Prostate gland (tissue), 2 donors: ENCODE measurements at regions not wholly inside any gene's neighbourhood (a gene's known extent, or its start where the extent isn't known, plus 50 kb on each side); places are given as distances from the start of the nearest gene placed in this dataset.

ENCODE experiments used
- CTCF ChIP-seq, 4 experiments: fragments of 200-600 bp in 2 of 4; fragments of 450-650 bp in 2 of 4; sonication (generic) in 2 of 4; IDR thresholded peaks; 1 replicate in 3 of 4; 2 replicates in 1 of 4; pipeline ENCODE4 v1.5.1; 2016 to 2019; ENCODE audit warnings: antibody characterized with exemption in 4 of 4, mild to moderate bottlenecking in 2 of 4, moderate library complexity in 2 of 4
- POLR2A ChIP-seq: fragments of 450-650 bp; IDR thresholded peaks from one replicate; pipeline ENCODE4 v1.6.1; 2016; ENCODE audit warnings: antibody characterized with exemption, mild to moderate bottlenecking

GRCh38 chr1:82788660-82789059, 987.9 kb downstream of the ADGRL2 start:
- TF ChIP-seq CTCF (IDR thresholded peaks at IDR 0.05), result no peak
- no peak for TF ChIP-seq POLR2A
